ENCODE measurements at regions not wholly inside any gene's neighbourhood (a gene's known extent, or its start where the extent isn't known, plus 50 kb on each side); places are given as distances from the start of the nearest gene placed in this dataset.

DNA sequence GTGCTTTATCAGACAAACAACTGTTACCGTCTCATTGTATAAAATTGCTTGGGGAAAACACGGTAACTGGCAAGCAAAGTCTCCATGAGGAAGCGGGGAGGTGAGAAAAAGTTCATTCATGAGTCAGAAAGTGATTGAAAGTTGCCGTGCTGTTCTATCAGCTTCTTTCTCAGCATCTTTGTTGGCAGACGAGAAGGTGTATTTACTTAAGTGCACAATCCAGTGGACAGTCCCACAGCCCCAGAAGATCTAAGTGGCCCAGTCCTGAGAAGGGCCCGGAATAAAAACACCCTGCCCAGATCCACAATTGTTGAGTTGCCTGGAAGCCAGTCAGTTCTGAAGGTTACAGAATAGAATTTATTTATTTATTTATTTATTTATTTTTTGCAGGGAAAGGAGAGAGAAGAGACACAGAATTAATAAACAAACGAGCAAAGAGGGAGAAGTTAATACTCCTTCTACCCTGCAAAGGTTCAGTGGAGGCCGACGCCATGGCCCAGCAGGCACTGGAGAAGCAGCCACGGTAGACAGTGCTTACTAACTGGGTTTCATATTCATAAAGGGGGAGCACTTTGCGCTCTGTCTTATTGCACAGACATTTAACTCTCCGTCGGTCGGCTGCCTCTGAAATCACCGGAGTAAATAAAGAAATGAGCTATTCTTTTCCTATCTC, 676.0 kb upstream of the SALL3 start:
- DNase-seq (ENCODE audit: low read depth): no peak
- TF ChIP-seq, protein P1, sequence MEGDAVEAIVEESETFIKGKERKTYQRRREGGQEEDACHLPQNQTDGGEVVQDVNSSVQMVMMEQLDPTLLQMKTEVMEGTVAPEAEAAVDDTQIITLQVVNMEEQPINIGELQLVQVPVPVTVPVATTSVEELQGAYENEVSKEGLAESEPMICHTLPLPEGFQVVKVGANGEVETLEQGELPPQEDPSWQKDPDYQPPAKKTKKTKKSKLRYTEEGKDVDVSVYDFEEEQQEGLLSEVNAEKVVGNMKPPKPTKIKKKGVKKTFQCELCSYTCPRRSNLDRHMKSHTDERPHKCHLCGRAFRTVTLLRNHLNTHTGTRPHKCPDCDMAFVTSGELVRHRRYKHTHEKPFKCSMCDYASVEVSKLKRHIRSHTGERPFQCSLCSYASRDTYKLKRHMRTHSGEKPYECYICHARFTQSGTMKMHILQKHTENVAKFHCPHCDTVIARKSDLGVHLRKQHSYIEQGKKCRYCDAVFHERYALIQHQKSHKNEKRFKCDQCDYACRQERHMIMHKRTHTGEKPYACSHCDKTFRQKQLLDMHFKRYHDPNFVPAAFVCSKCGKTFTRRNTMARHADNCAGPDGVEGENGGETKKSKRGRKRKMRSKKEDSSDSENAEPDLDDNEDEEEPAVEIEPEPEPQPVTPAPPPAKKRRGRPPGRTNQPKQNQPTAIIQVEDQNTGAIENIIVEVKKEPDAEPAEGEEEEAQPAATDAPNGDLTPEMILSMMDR (IDR thresholded peaks at IDR 0.05; ENCODE audit: low read length, missing control alignments): no peak
- no peak overlapping the region for H3K4me3 ChIP-seq (replicated peaks; ENCODE audit: low read depth, low read length)

DNA sequence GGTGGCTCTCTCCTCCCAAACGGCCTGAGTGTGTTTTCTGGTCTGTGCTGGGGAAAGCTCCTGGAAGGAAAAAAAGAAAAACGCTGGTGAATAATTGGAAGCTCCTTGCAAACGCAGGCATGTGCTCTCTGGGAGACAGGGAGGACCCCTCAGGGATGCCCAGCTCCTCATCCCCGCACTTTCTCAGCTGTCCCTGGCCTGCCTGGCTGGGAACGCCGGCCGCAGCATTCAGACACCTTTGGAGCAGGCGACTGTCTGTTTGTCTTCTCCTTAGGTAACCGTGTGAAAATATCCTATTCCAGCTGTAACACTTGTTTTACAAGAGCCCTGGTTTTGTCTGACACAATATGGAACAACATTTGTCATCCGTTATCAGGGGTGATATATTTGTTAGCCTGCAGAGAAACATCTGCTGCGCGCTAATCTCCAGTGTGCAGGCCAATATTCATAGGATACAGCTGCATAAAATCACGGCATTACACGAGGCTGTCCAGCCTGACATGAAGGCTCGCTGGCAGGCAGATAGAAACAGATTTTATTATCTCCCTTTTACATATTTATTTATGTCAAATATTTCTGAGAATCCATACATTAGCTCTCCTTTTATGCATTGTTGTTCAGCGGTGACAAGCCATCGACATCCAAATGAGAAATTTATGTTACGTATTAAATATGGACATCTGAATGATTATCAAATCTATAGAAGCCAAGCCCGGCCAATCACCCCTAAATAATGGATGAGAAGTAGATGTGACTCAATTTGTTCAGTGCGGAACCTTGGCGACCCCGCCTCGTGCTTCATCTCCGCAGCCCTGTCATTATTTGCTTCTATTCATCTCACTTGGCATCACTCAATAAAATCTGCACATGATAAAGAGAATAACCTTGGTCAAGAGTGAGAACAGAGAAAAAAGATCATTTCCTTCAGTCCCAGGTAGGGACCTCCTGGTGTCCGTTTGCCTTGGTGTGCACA, 675.1 kb upstream of the SALL3 start:
- no peak for DNase-seq (ENCODE audit: low read depth)
- TF ChIP-seq, protein P1 (IDR thresholded peaks at IDR 0.05; ENCODE audit: low read length, missing control alignments): no peak

DNA sequence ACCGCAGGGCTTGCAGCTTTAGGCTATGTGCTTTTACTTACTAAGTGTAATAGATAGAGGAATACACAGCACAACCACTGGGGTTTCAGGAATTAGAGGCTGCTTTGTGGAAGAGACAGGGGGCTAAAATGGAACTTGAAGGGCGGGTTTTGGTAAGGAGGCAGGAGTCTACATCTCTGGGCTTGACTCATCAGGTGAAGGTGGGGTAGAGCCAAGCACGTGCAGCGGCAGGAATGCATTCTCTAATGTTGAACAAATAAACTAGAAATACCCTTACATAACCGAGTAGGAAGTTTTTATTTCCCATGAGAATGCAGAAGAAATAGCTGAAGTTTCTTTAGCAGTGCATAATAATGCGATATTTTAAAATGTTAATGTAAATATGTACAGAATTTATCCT, 673.8 kb upstream of the SALL3 start:
- H3K4me3 ChIP-seq (replicated peaks; ENCODE audit: low read depth, low read length): no peak overlapping the region
- DNase-seq (ENCODE audit: low read depth): no peak
- TF ChIP-seq, protein P1 (IDR thresholded peaks at IDR 0.05; ENCODE audit: low read length, missing control alignments): no peak

More for the DNA sequence above, 675.1 kb upstream of the SALL3 start:
- no peak overlapping the region for H3K4me3 ChIP-seq (replicated peaks; ENCODE audit: low read depth, low read length)

DNA sequence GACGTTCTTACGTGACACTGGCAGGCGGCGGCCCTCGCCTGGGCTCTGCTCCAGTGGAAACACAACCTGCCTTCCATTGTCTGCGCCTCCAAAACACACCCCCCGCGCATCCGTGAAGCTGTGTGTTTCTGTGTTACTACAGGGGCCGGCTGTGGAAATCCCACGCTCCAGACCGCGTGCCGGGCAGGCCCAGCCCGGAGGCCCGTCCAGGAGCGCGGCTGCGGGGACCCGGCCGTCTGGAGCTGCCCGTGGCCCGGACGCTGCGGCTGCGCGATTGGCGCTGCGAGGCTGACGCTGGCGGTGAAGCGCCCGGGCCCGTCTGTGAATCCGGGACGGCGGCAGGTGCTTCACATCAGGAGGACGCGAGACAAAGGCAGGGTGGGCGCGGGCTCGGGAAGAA, 670.3 kb upstream of the SALL3 start:
- H3K4me3 ChIP-seq (replicated peaks; ENCODE audit: low read depth, low read length): no peak overlapping the region

DNA sequence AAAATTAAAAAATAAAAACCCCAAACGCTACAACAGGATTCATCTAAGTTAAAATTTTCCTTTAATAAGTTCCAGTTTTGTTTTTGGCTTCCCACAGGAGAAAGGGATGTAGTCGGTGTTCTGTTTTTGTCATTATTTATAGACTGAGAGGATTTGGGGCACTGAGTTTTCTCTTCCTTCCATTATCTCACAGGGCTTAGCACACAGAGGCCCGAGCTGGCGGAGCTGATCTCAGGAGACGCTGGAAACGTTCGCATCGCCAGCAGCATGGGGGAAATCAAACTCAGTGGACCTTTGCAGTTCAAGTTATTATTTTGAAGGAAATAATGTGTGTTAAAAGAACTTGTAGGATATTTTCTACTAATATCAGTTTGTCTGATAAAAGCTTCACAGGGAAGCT, 669.7 kb upstream of the SALL3 start:
- DNase-seq (ENCODE audit: low read depth): no peak
- TF ChIP-seq, protein P1 (IDR thresholded peaks at IDR 0.05; ENCODE audit: low read length, missing control alignments): no peak

More for the DNA sequence above, 670.3 kb upstream of the SALL3 start:
- TF ChIP-seq, protein P1 (IDR thresholded peaks at IDR 0.05; ENCODE audit: low read length, missing control alignments): no peak
- DNase-seq (ENCODE audit: low read depth): no peak

DNA sequence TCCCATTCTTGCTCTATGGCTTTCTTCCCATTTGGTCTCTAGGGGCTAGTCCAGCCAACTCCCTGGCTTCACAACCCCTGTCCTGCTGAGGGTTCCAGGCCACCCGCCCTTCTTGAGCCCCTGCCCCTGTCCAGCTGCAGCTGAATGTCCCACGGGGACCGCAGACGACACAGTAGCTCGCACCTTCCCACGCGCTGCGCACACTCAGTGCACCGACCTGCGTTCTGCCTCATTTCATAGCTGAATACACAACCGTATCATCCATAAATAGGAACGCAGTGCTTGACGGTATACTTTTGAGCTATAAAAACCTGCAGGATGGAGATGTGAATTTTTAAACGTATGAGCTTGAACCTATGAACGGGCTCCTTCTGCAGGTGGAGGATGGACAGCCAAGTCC, 660.4 kb upstream of the SALL3 start:
- TF ChIP-seq, protein P1 (IDR thresholded peaks at IDR 0.05; ENCODE audit: low read length, missing control alignments): no peak
- H3K4me3 ChIP-seq (replicated peaks; ENCODE audit: low read depth, low read length): no peak overlapping the region
- no peak for DNase-seq (ENCODE audit: low read depth)

More for the DNA sequence above, 669.7 kb upstream of the SALL3 start:
- H3K4me3 ChIP-seq (replicated peaks; ENCODE audit: low read depth, low read length): no peak overlapping the region

Measured in fibroblast of pulmonary artery (primary cell).